RWPE1 (cell line): ENCODE measurements at regions not wholly inside any gene's neighbourhood (a gene's known extent, or its start where the extent isn't known, plus 50 kb on each side); places are given as distances from the start of the nearest gene placed in this dataset.

Experiments used
- CTCF ChIA-PET: fragments of 350-600 bp; sonication (Branson Sonifier 250); formaldehyde crosslinking; extraction: SDS; loops from one replicate; lab custom pipeline; 2021; lab: Yijun Ruan, JAX
- POLR2A ChIA-PET: fragments of 400-600 bp; formaldehyde crosslinking; extraction: SDS; loops from one replicate; lab custom pipeline; 2020; ENCODE audit warnings: antibody characterized with exemption; ENCODE audit not compliant: low non-redundant PET; lab: Yijun Ruan, JAX
- DNase-seq: peaks from one replicate; pipeline ENCODE4 v3.0.0; 2012; ENCODE audit warnings: low spot score
- H3K27ac ChIP-seq: fragments of 450-650 bp; 2 replicates; pipeline ENCODE4 v1.5.1; 2017
- CTCF ChIP-seq: fragments of 450-650 bp; conservative IDR thresholded peaks from 2 replicates; pipeline ENCODE4 v1.5.1; 2017; ENCODE audit warnings: low read depth, mild to moderate bottlenecking

- H3K27ac ChIP-seq = no peak overlapping the region
- CTCF ChIA-PET = no interaction called here
- POLR2A ChIA-PET = no interaction called here
- DNase-seq = no peak
- TF ChIP-seq CTCF = no peak
Observed at GRCh38 chr13:72186730-72187422, 319.9 kb upstream of the DACH1 start.

GRCh38 chr13:72185776-72186175, 318.8 kb upstream of the DACH1 start:
- H3K27ac ChIP-seq = no peak overlapping the region
- CTCF ChIA-PET = no interaction called here
- TF ChIP-seq CTCF = no peak
- POLR2A ChIA-PET = no interaction called here
- no peak for DNase-seq

GRCh38 chr13:72181661-72182060, 314.7 kb upstream of the DACH1 start:
- no peak for DNase-seq
- ChIA-PET CTCF (no interaction called here), POLR2A (no interaction called here)
- TF ChIP-seq CTCF = no peak
- no peak overlapping the region for H3K27ac ChIP-seq

GRCh38 chr13:72180253-72180952, 313.4 kb upstream of the DACH1 start:
- H3K27ac ChIP-seq = no peak overlapping the region
- CTCF ChIA-PET = interaction anchor here (0.6 kb wide), 1 partner anchor 14 kb away, joined by 3 read pairs; no protein-coding TSS in a partner anchor
- TF ChIP-seq CTCF = no peak
- POLR2A ChIA-PET = no interaction called here
- peak; percentile 1 for DNase-seq

- no peak for DNase-seq
- CTCF ChIA-PET = no interaction called here
- no peak overlapping the region for H3K27ac ChIP-seq
- no peak for TF ChIP-seq CTCF
- POLR2A ChIA-PET = no interaction called here
Observed at GRCh38 chr13:72174549-72174948, 307.5 kb upstream of the DACH1 start.

GRCh38 chr13:72170571-72170970, 303.6 kb upstream of the DACH1 start:
- TF ChIP-seq CTCF = no peak
- POLR2A ChIA-PET = no interaction called here
- no peak overlapping the region for H3K27ac ChIP-seq
- CTCF ChIA-PET = no interaction called here
- no peak for DNase-seq
